GM12864 (cell line): ENCODE measurements at regions not wholly inside any gene's neighbourhood (a gene's known extent, or its start where the extent isn't known, plus 50 kb on each side); places are given as distances from the start of the nearest gene placed in this dataset.

Source experiments
- DNase-seq: peaks from one replicate; pipeline ENCODE4 v3.0.0-alpha.2; 2011; ENCODE audit warnings: low read depth
- H3K4me3 ChIP-seq: 2 replicates; pipeline ENCODE4 v1.5.1; 2011; ENCODE audit warnings: mild to moderate bottlenecking, low read depth, low read length, control low read depth
- CTCF ChIP-seq: IDR thresholded peaks from 2 replicates; pipeline ENCODE4 v1.5.1; 2011; ENCODE audit warnings: low read depth, mild to moderate bottlenecking, moderate library complexity, low read length, control low read depth, inconsistent platforms; ENCODE audit errors: missing control alignments

- no peak for DNase-seq
- TF ChIP-seq CTCF: no peak
- no peak overlapping the region for H3K4me3 ChIP-seq
Measured at GRCh38 chr3:16668776-16669545, 63.7 kb upstream of the DAZL start.

GRCh38 chr3:16670191-16670590 lies 65.0 kb upstream of the DAZL start:
- no peak for DNase-seq
- no peak for TF ChIP-seq CTCF
- no peak overlapping the region for H3K4me3 ChIP-seq

GRCh38 chr3:16671690-16672089 lies 66.5 kb upstream of the DAZL start:
- no peak overlapping the region for H3K4me3 ChIP-seq
- no peak for TF ChIP-seq CTCF
- no peak for DNase-seq

- no peak for DNase-seq
- TF ChIP-seq CTCF: no peak
- H3K4me3 ChIP-seq: no peak overlapping the region
Measured at GRCh38 chr3:16673530-16673929, 68.3 kb upstream of the DAZL start.

GRCh38 chr3:16675805-16676204 lies 70.6 kb upstream of the DAZL start:
- TF ChIP-seq CTCF: no peak
- no peak overlapping the region for H3K4me3 ChIP-seq
- DNase-seq: no peak

- TF ChIP-seq CTCF: no peak
- H3K4me3 ChIP-seq: no peak overlapping the region
- DNase-seq: no peak
Measured at GRCh38 chr3:16686679-16687078, 81.5 kb upstream of the DAZL start.

- H3K4me3 ChIP-seq: no peak overlapping the region
- no peak for TF ChIP-seq CTCF
- DNase-seq: no peak
Measured at GRCh38 chr3:16687221-16687620, 82.0 kb upstream of the DAZL start.
